ENCODE measurements at regions not wholly inside any gene's neighbourhood (a gene's known extent, or its start where the extent isn't known, plus 50 kb on each side); places are given as distances from the start of the nearest gene placed in this dataset.

GRCh38 chr15:47548986-47549385 lies 168.3 kb upstream of the SEMA6D start:
- DNase-seq (ENCODE audit: insufficient read length) (no peak), FAIRE-seq (peak; percentile 14)
- TF ChIP-seq POLR2A (IDR thresholded peaks at IDR 0.05; ENCODE audit: low read depth, low read length) (no peak), TAF1 (IDR thresholded peaks at IDR 0.05; ENCODE audit: borderline replicate concordance, low read depth, low read length) (no peak), POLR2AphosphoS5 (IDR thresholded peaks at IDR 0.05; ENCODE audit: low read depth, low read length) (no peak)

- no peak for FAIRE-seq
- DNase-seq (ENCODE audit: insufficient read length): no peak
- TF ChIP-seq POLR2A (IDR thresholded peaks at IDR 0.05; ENCODE audit: low read depth, low read length) (no peak), TAF1 (IDR thresholded peaks at IDR 0.05; ENCODE audit: borderline replicate concordance, low read depth, low read length) (no peak), POLR2AphosphoS5 (IDR thresholded peaks at IDR 0.05; ENCODE audit: low read depth, low read length) (no peak)
Measured at GRCh38 chr15:47551079-47551478, 166.2 kb upstream of the SEMA6D start.

- DNase-seq (ENCODE audit: insufficient read length) (no peak), FAIRE-seq (no peak)
- TF ChIP-seq TAF1 (IDR thresholded peaks at IDR 0.05; ENCODE audit: borderline replicate concordance, low read depth, low read length): no peak
- no peak for TF ChIP-seq POLR2AphosphoS5 (IDR thresholded peaks at IDR 0.05; ENCODE audit: low read depth, low read length)
- TF ChIP-seq POLR2A (IDR thresholded peaks at IDR 0.05; ENCODE audit: low read depth, low read length): no peak
Measured at GRCh38 chr15:47551546-47551945, 165.8 kb upstream of the SEMA6D start.

GRCh38 chr15:47552978-47553608 lies 164.2 kb upstream of the SEMA6D start:
- no peak for TF ChIP-seq POLR2AphosphoS5 (IDR thresholded peaks at IDR 0.05; ENCODE audit: low read depth, low read length)
- no peak for TF ChIP-seq TAF1 (IDR thresholded peaks at IDR 0.05; ENCODE audit: borderline replicate concordance, low read depth, low read length)
- TF ChIP-seq POLR2A (IDR thresholded peaks at IDR 0.05; ENCODE audit: low read depth, low read length): no peak
- no peak for DNase-seq (ENCODE audit: insufficient read length)
- no peak for FAIRE-seq

- TF ChIP-seq TAF1 (IDR thresholded peaks at IDR 0.05; ENCODE audit: borderline replicate concordance, low read depth, low read length) (no peak), POLR2A (IDR thresholded peaks at IDR 0.05; ENCODE audit: low read depth, low read length) (no peak), POLR2AphosphoS5 (IDR thresholded peaks at IDR 0.05; ENCODE audit: low read depth, low read length) (no peak)
- DNase-seq (ENCODE audit: insufficient read length) (no peak), FAIRE-seq (no peak)
Measured at GRCh38 chr15:47553947-47554346, 163.4 kb upstream of the SEMA6D start.

GRCh38 chr15:47561102-47561501 lies 156.2 kb upstream of the SEMA6D start:
- TF ChIP-seq POLR2A (IDR thresholded peaks at IDR 0.05; ENCODE audit: low read depth, low read length): no peak
- TF ChIP-seq TAF1 (IDR thresholded peaks at IDR 0.05; ENCODE audit: borderline replicate concordance, low read depth, low read length): no peak
- no peak for DNase-seq (ENCODE audit: insufficient read length)
- FAIRE-seq: no peak

- FAIRE-seq: no peak
- no peak for TF ChIP-seq TAF1 (IDR thresholded peaks at IDR 0.05; ENCODE audit: borderline replicate concordance, low read depth, low read length)
- no peak for TF ChIP-seq POLR2AphosphoS5 (IDR thresholded peaks at IDR 0.05; ENCODE audit: low read depth, low read length)
- no peak for TF ChIP-seq POLR2A (IDR thresholded peaks at IDR 0.05; ENCODE audit: low read depth, low read length)
Measured at GRCh38 chr15:47565949-47566348, 151.4 kb upstream of the SEMA6D start.

GRCh38 chr15:47566610-47567009 lies 150.7 kb upstream of the SEMA6D start:
- DNase-seq (ENCODE audit: insufficient read length): no peak
- FAIRE-seq: no peak
- TF ChIP-seq TAF1 (IDR thresholded peaks at IDR 0.05; ENCODE audit: borderline replicate concordance, low read depth, low read length) (no peak), POLR2A (IDR thresholded peaks at IDR 0.05; ENCODE audit: low read depth, low read length) (no peak), POLR2AphosphoS5 (IDR thresholded peaks at IDR 0.05; ENCODE audit: low read depth, low read length) (no peak)

More at GRCh38 chr15:47565949-47566348, 151.4 kb upstream of the SEMA6D start:
- DNase-seq (ENCODE audit: insufficient read length): no peak

GRCh38 chr15:47568030-47568429 lies 149.3 kb upstream of the SEMA6D start:
- FAIRE-seq: no peak
- DNase-seq (ENCODE audit: insufficient read length): no peak
- TF ChIP-seq TAF1 (IDR thresholded peaks at IDR 0.05; ENCODE audit: borderline replicate concordance, low read depth, low read length) (no peak), POLR2A (IDR thresholded peaks at IDR 0.05; ENCODE audit: low read depth, low read length) (no peak), POLR2AphosphoS5 (IDR thresholded peaks at IDR 0.05; ENCODE audit: low read depth, low read length) (no peak)

GRCh38 chr15:47570044-47570443 lies 147.3 kb upstream of the SEMA6D start:
- DNase-seq (ENCODE audit: insufficient read length): no peak
- no peak for FAIRE-seq
- TF ChIP-seq POLR2AphosphoS5 (IDR thresholded peaks at IDR 0.05; ENCODE audit: low read depth, low read length) (no peak), TAF1 (IDR thresholded peaks at IDR 0.05; ENCODE audit: borderline replicate concordance, low read depth, low read length) (no peak), POLR2A (IDR thresholded peaks at IDR 0.05; ENCODE audit: low read depth, low read length) (no peak)

GRCh38 chr15:47570451-47570850 lies 146.9 kb upstream of the SEMA6D start:
- DNase-seq (ENCODE audit: insufficient read length): no peak
- TF ChIP-seq POLR2AphosphoS5 (IDR thresholded peaks at IDR 0.05; ENCODE audit: low read depth, low read length): no peak
- TF ChIP-seq TAF1 (IDR thresholded peaks at IDR 0.05; ENCODE audit: borderline replicate concordance, low read depth, low read length): no peak
- no peak for FAIRE-seq

GRCh38 chr15:47570881-47571640 lies 146.2 kb upstream of the SEMA6D start:
- no peak for TF ChIP-seq POLR2AphosphoS5 (IDR thresholded peaks at IDR 0.05; ENCODE audit: low read depth, low read length)
- TF ChIP-seq TAF1 (IDR thresholded peaks at IDR 0.05; ENCODE audit: borderline replicate concordance, low read depth, low read length): no peak
- no peak for TF ChIP-seq POLR2A (IDR thresholded peaks at IDR 0.05; ENCODE audit: low read depth, low read length)
- DNase-seq (ENCODE audit: insufficient read length) (no peak), FAIRE-seq (no peak)

Data from GM12892 (cell line).